K562 (cell line): ENCODE measurements at regions not wholly inside any gene's neighbourhood (a gene's known extent, or its start where the extent isn't known, plus 50 kb on each side); places are given as distances from the start of the nearest gene placed in this dataset.

Experiments used
- ATAC-seq: fragments of 200-7000 bp; cut with Tn5 transposase; 3 replicates; pipeline ENCODE4 v1.9.1; 2020; ENCODE audit warnings: moderate library complexity
- BruUV-seq: library from RNA; stranded (reverse); fragments of 400-500 nt; replicated peaks from 2 replicates; lab custom pipeline; 2021; lab: Mats Ljungman, UMichigan
- CTCF ChIA-PET: fragments of 300-600 bp; formaldehyde crosslinking; extraction: SDS; loops from one replicate; lab custom pipeline; 2021; ENCODE audit warnings: low intra/inter-chr PET ratio; lab: Yijun Ruan, JAX
- POLR2A ChIA-PET: fragments of 300-600, 350-650 bp; sonication (Branson Sonifier 250); formaldehyde crosslinking; extraction: SDS; loops from one replicate; lab custom pipeline; 2021; ENCODE audit warnings: antibody characterized with exemption, inconsistent platforms; lab: Yijun Ruan, JAX
- DNase-seq, 4 experiments: peaks; one replicate each; pipeline versions ENCODE4 v3.0.0 to v3.0.0-alpha.2; 2011 to 2018; ENCODE audit warnings: low spot score in 3 of 4, mixed read lengths in 3 of 4; ENCODE audit errors: extremely low read depth in 1 of 4
- FAIRE-seq: peaks from 2 replicates; lab custom pipeline; 2011; peaks lifted over from hg19 to GRCh38; lab: Jason Lieb, UNC
- H2AFZ ChIP-seq: 2 replicates; pipeline ENCODE4 v1.6.0; 2011; ENCODE audit warnings: low read depth, low read length, control low read depth, inconsistent platforms
- H3K27ac ChIP-seq: fragments of 200-600 bp; 3 replicates; pipeline ENCODE4 v1.8.0; 2011; ENCODE audit warnings: low read depth, mild to moderate bottlenecking, control low read depth, inconsistent platforms, low read length, moderate library complexity, mixed read lengths; ENCODE audit errors: extremely low read depth
- H3K27me3 ChIP-seq, 2 experiments: fragments of 300-600 bp in 1 of 2; 2 replicates in 1 of 2; 3 replicates in 1 of 2; pipeline versions ENCODE4 v1.6.0 to v1.8.0; 2011; ENCODE audit warnings: inconsistent platforms in 2 of 2, low read length in 2 of 2, mild to moderate bottlenecking in 1 of 2, mixed read lengths in 1 of 2, moderate library complexity in 1 of 2; ENCODE audit not compliant: control insufficient read depth in 2 of 2, insufficient read depth in 2 of 2
- H3K36me3 ChIP-seq: fragments of 300-600 bp; 3 replicates; pipeline ENCODE4 v1.8.0; 2011; ENCODE audit warnings: mild to moderate bottlenecking, low read length, inconsistent platforms; ENCODE audit not compliant: control insufficient read depth, insufficient read depth
- H3K4me1 ChIP-seq, 2 experiments: fragments of 200-600 bp in 1 of 2; replicated peaks in 1 of 2; 2 replicates in 1 of 2; 3 replicates in 1 of 2; pipeline versions ENCODE4 v1.5.1 to v1.8.0; 2011; ENCODE audit warnings: inconsistent platforms in 2 of 2, low read length in 2 of 2, mild to moderate bottlenecking in 1 of 2, mixed read lengths in 1 of 2, moderate library complexity in 1 of 2; ENCODE audit not compliant: control insufficient read depth in 2 of 2, insufficient read depth in 2 of 2
- H3K4me2 ChIP-seq: 2 replicates; pipeline ENCODE4 v1.6.1; 2011; ENCODE audit warnings: low read length, control low read depth, inconsistent platforms, mixed read lengths; ENCODE audit not compliant: insufficient read depth
- H3K4me3 ChIP-seq: fragments of 200-600 bp; sonication (generic), shearing (Covaris generic); 2 replicates; pipeline ENCODE4 v1.5.1; 2016; ENCODE audit warnings: control low read depth, inconsistent platforms
- H3K79me2 ChIP-seq: fragments of 200-600 bp; 3 replicates; pipeline ENCODE4 v1.8.0; 2011; ENCODE audit warnings: low read length, inconsistent platforms; ENCODE audit not compliant: control insufficient read depth, insufficient read depth
- H3K9ac ChIP-seq, 2 experiments: 2 replicates each; pipeline versions ENCODE4 v1.6.0 to v1.6.1; 2011; ENCODE audit warnings: low read depth in 2 of 2, low read length in 2 of 2, control low read depth in 1 of 2, inconsistent platforms in 1 of 2, mild to moderate bottlenecking in 1 of 2, mixed read lengths in 1 of 2; ENCODE audit not compliant: insufficient read depth in 1 of 2
- H3K9me1 ChIP-seq: one replicate; pipeline ENCODE4 v1.6.0; 2011; ENCODE audit warnings: inconsistent platforms, mild to moderate bottlenecking, low read length, moderate library complexity; ENCODE audit not compliant: control insufficient read depth, insufficient read depth
- H3K9me3 ChIP-seq: replicated peaks from 2 replicates; pipeline ENCODE4 v1.5.1; 2011; ENCODE audit warnings: low read depth, low read length, inconsistent platforms; ENCODE audit not compliant: control insufficient read depth, insufficient read depth
- H4K20me1 ChIP-seq: replicated peaks from 2 replicates; pipeline ENCODE4 v1.6.1; 2011; ENCODE audit warnings: low read length, inconsistent platforms, mixed read lengths; ENCODE audit not compliant: control insufficient read depth, insufficient read depth
- CREM ChIP-seq: IDR thresholded peaks from 2 replicates; pipeline ENCODE4 v1.6.1; 2014; ENCODE audit warnings: antibody characterized with exemption, low read depth
- E2F3 ChIP-seq: fragments of 250-450 bp; sonication (Bioruptor Pico); IDR thresholded peaks from 2 replicates; pipeline ENCODE4 v1.4.0; 2020; ENCODE audit warnings: mild to moderate bottlenecking
- GATAD2B ChIP-seq: fragments of 450-650 bp; IDR thresholded peaks from 2 replicates; pipeline ENCODE4 v1.6.1; 2017; ENCODE audit warnings: mild to moderate bottlenecking, borderline replicate concordance
- STAT5A ChIP-seq: IDR thresholded peaks from 2 replicates; pipeline ENCODE4 v1.6.1; 2012; ENCODE audit warnings: low read length, inconsistent platforms, borderline replicate concordance
- TCF3 ChIP-seq: sonication (generic); formaldehyde crosslinking; IDR thresholded peaks from 2 replicates; pipeline ENCODE4 v1.4.0; 2020; ENCODE audit warnings: mild to moderate bottlenecking, missing genetic modification reagents
- YY1 ChIP-seq, 3 experiments: IDR thresholded peaks; 2 replicates each; pipeline ENCODE4 v1.6.1; 2011; ENCODE audit warnings: low read length in 2 of 3, mild to moderate bottlenecking in 2 of 3, moderate library complexity in 2 of 3, borderline replicate concordance in 1 of 3, control low read depth in 1 of 3, low read depth in 1 of 3; ENCODE audit not compliant: insufficient read depth in 3 of 3, insufficient replicate concordance in 2 of 3, control insufficient read depth in 1 of 3, insufficient read length in 1 of 3; ENCODE audit errors: extremely low read depth in 1 of 3
- in situ Hi-C: fragments of 300-500 bp; cut with MboI; formaldehyde crosslinking; loops from 4 replicates; pipeline ENCODE4 v1.15.0; 2018; ENCODE audit warnings: inconsistent platforms, mixed read lengths
- intact Hi-C: fragments of 100-400 bp; cut with micrococcal nuclease; formaldehyde crosslinking; loops from 2 replicates; pipeline ENCODE4 v1.14.2; 2022
- TF ChIP-seq, protein P1 (sequence below): sonication (generic); IDR thresholded peaks from 2 replicates; pipeline ENCODE4 v1.6.1; 2016
- TF ChIP-seq, protein P2 (sequence below): fragments of 250-450 bp; sonication (Bioruptor Pico); IDR thresholded peaks from 2 replicates; pipeline ENCODE4 v1.5.0; 2021; ENCODE audit warnings: mild to moderate bottlenecking, moderate library complexity
- TF ChIP-seq, protein P3 (sequence below): fragments of 450-650 bp; IDR thresholded peaks from 2 replicates; pipeline ENCODE4 v1.6.1; 2017; ENCODE audit warnings: mild to moderate bottlenecking, moderate library complexity
- TF ChIP-seq, protein P4 (sequence below): fragments of 450-650 bp; IDR thresholded peaks from 2 replicates; pipeline ENCODE4 v1.6.1; 2017; ENCODE audit warnings: antibody characterized with exemption, mild to moderate bottlenecking

DNA sequence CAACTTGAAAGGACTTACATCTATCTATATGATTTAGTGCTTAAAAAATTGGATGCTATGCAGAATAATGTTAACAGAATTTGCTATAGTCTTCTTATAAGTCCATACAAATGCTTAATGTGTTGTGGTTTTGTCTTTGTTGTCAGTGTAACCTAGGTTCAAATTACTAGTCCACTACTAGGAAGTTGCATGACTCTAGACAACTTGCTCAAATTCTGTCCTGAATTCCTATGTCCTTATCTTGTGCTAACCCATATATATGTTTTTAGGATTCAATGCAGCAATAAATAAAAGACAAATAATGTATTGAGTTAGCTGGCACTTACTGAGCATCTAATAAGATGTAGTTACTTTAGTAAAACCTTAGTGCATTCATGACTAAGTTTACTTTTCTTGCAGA is 276.5 kb upstream of the KCNMB2 start:
- Histone ChIP-seq H3K79me2 (no peaks in the 10 kb centered on the region), H3K4me3 (no peak overlapping the region), H3K4me1 (peaks cover 0 to 34% of the 10 kb centered on the region in 2 experiments; a peak in 3 of 5 replicates), H3K9me3 (no peaks in the 10 kb centered on the region), H4K20me1 (no peaks in the 10 kb centered on the region), H3K9ac (no peak overlapping the region), H3K27me3 (no peaks in the 10 kb centered on the region), H3K9me1 (no peaks in the 10 kb centered on the region), H2AFZ (peak overlapping the region; percentile 77), H3K36me3 (no peaks in the 10 kb centered on the region), H3K4me2 (no peak overlapping the region), H3K27ac (no peak overlapping the region; the same call in 2 of the 3 replicates)
- POLR2A ChIA-PET: no interaction called here
- DNase-seq: peak in 2 of 4 experiments; percentile 17 to 34
- in situ Hi-C loops: no loop called here
- FAIRE-seq: no peak
- CTCF ChIA-PET: no interaction called here
- intact Hi-C loops: loop anchor here (2.0 to 5.0 kb wide), 2 partner anchors 43 to 89 kb away; no protein-coding TSS in a partner anchor
- ATAC-seq: peak; percentile 22; the same call in 2 of the 3 replicates
- no peak for TF ChIP-seq CREM
- TF ChIP-seq, protein P1, sequence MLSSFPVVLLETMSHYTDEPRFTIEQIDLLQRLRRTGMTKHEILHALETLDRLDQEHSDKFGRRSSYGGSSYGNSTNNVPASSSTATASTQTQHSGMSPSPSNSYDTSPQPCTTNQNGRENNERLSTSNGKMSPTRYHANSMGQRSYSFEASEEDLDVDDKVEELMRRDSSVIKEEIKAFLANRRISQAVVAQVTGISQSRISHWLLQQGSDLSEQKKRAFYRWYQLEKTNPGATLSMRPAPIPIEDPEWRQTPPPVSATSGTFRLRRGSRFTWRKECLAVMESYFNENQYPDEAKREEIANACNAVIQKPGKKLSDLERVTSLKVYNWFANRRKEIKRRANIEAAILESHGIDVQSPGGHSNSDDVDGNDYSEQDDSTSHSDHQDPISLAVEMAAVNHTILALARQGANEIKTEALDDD: peak; percentile 95
- TF ChIP-seq STAT5A: 0 out of 2 replicates have a peak, but pooled peaks have one; percentile 9
- TF ChIP-seq GATAD2B: 0 out of 2 replicates have a peak, but pooled peaks have one; percentile 33
- TF ChIP-seq, protein P2, sequence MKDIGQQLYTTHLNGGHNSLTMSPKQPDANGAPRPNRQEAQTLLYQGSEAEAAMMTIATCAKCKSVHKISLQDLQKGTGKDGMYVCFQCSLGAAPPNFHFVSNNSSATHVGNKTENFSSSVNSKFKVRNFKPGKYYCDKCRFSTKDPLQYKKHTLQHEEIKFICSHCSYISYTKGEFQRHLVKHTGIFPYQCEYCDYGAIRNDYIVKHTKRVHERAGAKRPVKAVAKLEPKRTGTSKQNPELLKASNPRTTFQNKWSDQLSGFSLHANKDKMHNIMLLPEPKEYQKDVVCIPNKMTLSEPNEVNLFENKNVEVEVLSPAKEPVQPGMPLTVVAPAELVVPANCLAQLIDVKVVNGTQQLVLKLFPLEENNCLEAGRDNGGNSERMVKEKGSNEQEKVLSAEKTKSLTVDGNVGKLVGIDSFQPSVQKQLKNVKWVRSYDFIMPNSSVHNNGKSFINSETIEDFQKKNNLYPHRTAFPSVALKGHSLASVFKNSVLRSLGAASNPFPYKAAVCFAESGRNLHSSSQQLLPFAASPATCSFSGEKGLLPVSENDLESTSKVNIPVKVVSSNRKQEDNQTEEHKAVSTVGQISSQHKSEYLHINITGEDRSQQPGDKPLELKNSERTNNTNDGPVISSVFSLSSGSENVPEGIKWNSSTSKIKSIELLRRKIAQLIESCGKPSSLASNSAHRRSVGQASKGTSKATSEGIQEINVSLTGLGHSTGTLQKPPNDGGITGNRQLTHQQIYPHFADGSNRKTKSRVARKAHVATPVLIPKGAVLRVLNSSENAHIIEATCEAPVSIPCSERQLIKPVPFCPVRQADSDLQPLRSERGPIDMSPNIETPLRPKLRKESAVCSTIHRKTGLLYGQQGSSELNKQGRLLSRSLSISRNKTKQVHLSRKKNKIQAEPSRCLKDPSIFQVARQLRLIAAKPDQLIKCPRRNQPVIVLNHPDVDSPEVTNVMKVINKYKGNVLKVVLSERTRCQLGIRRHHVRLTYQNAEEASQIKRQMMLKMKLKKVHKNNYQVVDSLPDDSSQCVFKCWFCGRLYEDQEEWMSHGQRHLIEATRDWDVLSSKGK (CRISPR knock-in tag): no peak
- TF ChIP-seq, protein P3, sequence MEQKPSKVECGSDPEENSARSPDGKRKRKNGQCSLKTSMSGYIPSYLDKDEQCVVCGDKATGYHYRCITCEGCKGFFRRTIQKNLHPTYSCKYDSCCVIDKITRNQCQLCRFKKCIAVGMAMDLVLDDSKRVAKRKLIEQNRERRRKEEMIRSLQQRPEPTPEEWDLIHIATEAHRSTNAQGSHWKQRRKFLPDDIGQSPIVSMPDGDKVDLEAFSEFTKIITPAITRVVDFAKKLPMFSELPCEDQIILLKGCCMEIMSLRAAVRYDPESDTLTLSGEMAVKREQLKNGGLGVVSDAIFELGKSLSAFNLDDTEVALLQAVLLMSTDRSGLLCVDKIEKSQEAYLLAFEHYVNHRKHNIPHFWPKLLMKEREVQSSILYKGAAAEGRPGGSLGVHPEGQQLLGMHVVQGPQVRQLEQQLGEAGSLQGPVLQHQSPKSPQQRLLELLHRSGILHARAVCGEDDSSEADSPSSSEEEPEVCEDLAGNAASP: no peak
- TF ChIP-seq E2F3: no peak
- TF ChIP-seq, protein P4, sequence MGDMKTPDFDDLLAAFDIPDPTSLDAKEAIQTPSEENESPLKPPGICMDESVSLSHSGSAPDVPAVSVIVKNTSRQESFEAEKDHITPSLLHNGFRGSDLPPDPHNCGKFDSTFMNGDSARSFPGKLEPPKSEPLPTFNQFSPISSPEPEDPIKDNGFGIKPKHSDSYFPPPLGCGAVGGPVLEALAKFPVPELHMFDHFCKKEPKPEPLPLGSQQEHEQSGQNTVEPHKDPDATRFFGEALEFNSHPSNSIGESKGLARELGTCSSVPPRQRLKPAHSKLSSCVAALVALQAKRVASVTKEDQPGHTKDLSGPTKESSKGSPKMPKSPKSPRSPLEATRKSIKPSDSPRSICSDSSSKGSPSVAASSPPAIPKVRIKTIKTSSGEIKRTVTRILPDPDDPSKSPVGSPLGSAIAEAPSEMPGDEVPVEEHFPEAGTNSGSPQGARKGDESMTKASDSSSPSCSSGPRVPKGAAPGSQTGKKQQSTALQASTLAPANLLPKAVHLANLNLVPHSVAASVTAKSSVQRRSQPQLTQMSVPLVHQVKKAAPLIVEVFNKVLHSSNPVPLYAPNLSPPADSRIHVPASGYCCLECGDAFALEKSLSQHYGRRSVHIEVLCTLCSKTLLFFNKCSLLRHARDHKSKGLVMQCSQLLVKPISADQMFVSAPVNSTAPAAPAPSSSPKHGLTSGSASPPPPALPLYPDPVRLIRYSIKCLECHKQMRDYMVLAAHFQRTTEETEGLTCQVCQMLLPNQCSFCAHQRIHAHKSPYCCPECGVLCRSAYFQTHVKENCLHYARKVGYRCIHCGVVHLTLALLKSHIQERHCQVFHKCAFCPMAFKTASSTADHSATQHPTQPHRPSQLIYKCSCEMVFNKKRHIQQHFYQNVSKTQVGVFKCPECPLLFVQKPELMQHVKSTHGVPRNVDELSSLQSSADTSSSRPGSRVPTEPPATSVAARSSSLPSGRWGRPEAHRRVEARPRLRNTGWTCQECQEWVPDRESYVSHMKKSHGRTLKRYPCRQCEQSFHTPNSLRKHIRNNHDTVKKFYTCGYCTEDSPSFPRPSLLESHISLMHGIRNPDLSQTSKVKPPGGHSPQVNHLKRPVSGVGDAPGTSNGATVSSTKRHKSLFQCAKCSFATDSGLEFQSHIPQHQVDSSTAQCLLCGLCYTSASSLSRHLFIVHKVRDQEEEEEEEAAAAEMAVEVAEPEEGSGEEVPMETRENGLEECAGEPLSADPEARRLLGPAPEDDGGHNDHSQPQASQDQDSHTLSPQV: peak; percentile 56; the same call in 1 of the 2 replicates
- TF ChIP-seq YY1 (IDR thresholded peaks at IDR 0.05; ENCODE audit: borderline replicate concordance in 1 of 3, control insufficient read depth in 1 of 3, extremely low read depth in 1 of 3, insufficient read depth in 3 of 3, insufficient read length in 1 of 3, insufficient replicate concordance in 2 of 3, low read depth in 1 of 3, low read length in 2 of 3): no peak
- no peak for TF ChIP-seq TCF3
- no TSS peak for BruUV-seq
